COLO668 (cell line): ENCODE measurements at regions not wholly inside any gene's neighbourhood (a gene's known extent, or its start where the extent isn't known, plus 50 kb on each side); places are given as distances from the start of the nearest gene placed in this dataset.

Source experiments
- DNase-seq: peaks from one replicate; lab custom pipeline; 2025; ENCODE audit not compliant: unreplicated experiment; lab: John Stamatoyannopoulos, UW

- no peak for DNase-seq
These were observed 49.9 kb downstream of the CHRM3 start for GRCh38 chr1:239436286-239436685.

GRCh38 chr1:239437822-239438221, 51.5 kb downstream of the CHRM3 start:
- no peak for DNase-seq

GRCh38 chr1:239438891-239439290, 52.5 kb downstream of the CHRM3 start:
- DNase-seq = no peak

GRCh38 chr1:239443361-239443760, 57.0 kb downstream of the CHRM3 start:
- DNase-seq = no peak

GRCh38 chr1:239446611-239447010, 60.2 kb downstream of the CHRM3 start:
- DNase-seq = no peak

GRCh38 chr1:239448911-239449310, 62.5 kb downstream of the CHRM3 start:
- no peak for DNase-seq

GRCh38 chr1:239455743-239456142, 69.4 kb downstream of the CHRM3 start:
- DNase-seq = no peak

- no peak for DNase-seq
These were observed 70.4 kb downstream of the CHRM3 start for GRCh38 chr1:239456788-239457187.

- DNase-seq = no peak
These were observed 71.2 kb downstream of the CHRM3 start for GRCh38 chr1:239457491-239458143.

GRCh38 chr1:239458144-239458500, 71.8 kb downstream of the CHRM3 start:
- no peak for DNase-seq

GRCh38 chr1:239467730-239468129, 81.4 kb downstream of the CHRM3 start:
- DNase-seq = no peak

GRCh38 chr1:239478069-239478468, 91.7 kb downstream of the CHRM3 start:
- DNase-seq = no peak

GRCh38 chr1:239483391-239483790, 97.0 kb downstream of the CHRM3 start:
- DNase-seq = no peak

- DNase-seq = no peak
These were observed 107.5 kb downstream of the CHRM3 start for GRCh38 chr1:239493811-239494414.

- DNase-seq = no peak
These were observed 118.7 kb downstream of the CHRM3 start for GRCh38 chr1:239505094-239505493.

GRCh38 chr1:239507826-239508225, 121.5 kb downstream of the CHRM3 start:
- DNase-seq = no peak

GRCh38 chr1:239511875-239512274, 125.5 kb downstream of the CHRM3 start:
- DNase-seq = no peak

GRCh38 chr1:239516579-239516978, 130.2 kb downstream of the CHRM3 start:
- DNase-seq = no peak

- DNase-seq = no peak
These were observed 140.0 kb downstream of the CHRM3 start for GRCh38 chr1:239526391-239526790.

- no peak for DNase-seq
These were observed 140.8 kb downstream of the CHRM3 start for GRCh38 chr1:239527051-239527693.

GRCh38 chr1:239536165-239536849, 149.9 kb downstream of the CHRM3 start:
- no peak for DNase-seq

GRCh38 chr1:239537795-239538194, 151.4 kb downstream of the CHRM3 start:
- DNase-seq = no peak
